Ureter (tissue), 1 donor: ENCODE measurements at regions not wholly inside any gene's neighbourhood (a gene's known extent, or its start where the extent isn't known, plus 50 kb on each side); places are given as distances from the start of the nearest gene placed in this dataset.
"Not testable (repeated sequence)": the region's sequence is repeated elsewhere in the genome, so short reads cannot be mapped to it uniquely, and the experiment has no call there.

Experiments used
- DNase-seq: peaks from one replicate; pipeline ENCODE4 v3.0.0-alpha.2; 2020; ENCODE audit warnings: low spot score
- donor health status: DM: yes; HTN: yes; CAD: no.

DNA sequence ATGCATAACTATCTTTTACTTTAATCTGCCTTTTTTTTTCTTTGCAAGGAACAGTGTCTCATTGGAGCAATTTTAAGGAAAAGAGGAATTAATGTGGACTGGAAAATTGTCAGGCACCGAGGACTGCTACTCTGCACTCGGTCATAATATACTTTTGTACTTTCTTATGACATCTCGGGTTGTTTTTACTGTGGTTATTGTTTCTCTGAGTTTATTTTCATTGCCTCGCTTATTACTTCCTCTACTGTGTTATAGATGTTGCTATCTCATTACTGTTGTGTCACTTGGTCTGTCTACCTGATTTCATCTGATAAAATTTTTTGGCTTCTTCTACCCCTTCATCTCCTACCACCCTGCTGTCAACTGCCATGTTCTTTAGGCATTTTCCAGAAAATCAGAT, 213.5 kb upstream of the POU1F1 start:
- no peak for DNase-seq

DNA sequence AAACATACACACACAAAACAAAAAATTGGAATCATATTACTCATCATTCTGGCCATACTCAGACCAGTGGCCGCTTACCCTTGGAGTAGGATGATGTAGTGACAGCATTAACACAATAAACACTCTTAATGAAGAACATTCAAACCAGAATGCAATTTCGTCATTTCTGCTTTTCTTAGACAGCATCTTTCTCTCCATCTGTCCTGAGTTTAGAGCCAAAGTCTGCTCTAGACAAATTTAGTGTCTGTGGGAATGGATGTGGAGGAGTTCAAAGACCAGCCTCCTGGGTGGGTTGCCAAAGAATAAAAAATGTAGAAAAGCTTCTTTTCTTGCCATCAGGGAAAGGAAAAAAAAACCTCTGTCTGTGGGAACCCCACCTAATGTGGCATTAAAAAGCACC, 212.4 kb upstream of the POU1F1 start:
- no peak for DNase-seq

DNA sequence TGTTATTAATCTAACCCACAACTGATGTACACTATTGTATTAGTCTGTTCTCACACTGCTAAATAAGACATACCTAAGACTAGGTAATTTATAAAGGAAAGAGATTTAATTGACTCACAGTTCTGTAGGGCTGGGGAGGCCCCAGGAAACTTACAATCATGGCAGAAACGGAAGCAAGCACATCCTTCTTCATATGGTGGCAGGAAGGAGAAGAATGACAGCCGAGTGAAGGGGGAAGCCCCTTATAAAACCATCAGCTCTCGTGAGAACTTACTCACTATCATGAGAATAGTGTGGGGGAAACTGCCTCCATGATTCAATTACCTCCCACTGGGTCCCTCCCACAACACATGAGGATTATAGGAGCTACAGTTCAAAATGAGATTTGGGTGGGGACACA, 210.3 kb upstream of the POU1F1 start:
- not testable (repeated sequence) for DNase-seq

DNA sequence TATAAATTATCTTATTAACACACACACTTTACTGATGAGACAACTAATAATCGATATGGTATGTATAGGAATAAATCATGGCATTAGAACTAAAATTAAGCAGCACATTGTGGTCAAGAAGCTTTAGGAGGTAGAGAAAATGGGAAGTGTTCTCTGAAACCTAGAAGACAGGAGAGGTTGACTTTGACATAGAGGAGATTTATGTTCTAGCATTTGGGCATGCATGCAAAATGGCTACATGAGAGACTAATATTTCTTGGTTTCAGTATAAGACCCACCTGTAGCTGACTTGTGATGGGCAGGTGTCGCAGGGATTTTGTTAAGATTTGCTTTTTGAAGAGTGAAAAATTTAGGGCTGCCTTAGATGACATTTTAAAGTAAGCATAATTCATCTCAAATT, 209.7 kb upstream of the POU1F1 start:
- DNase-seq = no peak

DNA sequence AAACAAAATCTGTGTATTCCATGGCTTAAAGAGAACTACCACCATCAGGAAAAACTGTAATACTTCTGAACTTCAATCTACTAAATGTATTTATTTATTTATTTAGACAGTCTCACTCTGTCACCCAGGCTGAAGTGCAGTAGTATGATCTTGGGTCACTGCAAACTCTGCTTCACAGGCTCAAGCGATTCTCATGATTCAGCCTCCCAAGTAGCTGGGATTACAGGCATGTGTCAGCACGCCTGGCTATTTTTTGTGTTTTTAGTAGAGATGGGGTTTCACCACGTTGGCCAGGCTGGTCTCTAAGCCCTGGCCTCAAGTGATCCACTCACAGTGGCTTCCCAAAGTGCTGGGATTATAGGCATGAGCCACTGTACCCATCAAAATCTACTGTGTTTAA, 202.3 kb upstream of the POU1F1 start:
- no peak for DNase-seq

DNA sequence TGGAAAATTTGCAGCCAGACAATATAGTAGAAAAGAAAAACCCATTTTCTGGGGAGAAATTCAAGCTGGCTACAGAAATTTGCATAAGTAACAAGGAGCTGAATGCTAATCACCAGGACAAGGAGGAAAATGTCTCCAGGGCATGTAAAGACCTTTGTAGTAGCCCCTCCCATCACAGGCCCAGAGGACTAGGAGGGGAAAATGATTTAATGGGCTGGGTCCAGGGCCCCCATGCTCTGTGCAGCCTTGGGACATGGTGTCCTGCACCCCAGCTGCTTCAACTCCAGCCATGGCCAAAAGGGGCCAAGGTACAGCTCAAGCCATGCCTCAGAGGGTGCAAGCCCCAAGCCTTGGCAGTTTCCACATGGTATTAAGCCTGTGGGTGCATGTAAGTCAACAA, 197.6 kb upstream of the POU1F1 start:
- no peak for DNase-seq

DNA sequence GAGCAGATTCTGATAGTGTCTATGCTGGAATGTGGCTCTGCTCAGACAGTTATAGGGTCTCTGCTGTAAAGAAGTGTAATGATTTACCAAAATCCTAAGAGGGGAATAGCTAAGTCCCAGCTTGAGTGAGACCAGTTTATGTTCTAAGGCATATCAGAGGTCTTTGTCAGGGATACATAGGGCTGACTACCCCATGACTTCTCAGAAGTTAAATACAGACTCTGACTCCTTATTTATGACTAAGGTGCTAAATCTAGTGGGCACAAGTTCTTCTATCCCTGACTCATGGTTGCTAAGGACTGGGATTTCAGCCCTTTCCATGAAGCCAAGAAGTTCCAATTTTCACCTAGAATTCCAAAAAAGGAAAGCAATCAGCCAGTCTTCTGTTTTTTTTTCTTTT, 192.6 kb upstream of the POU1F1 start:
- no peak for DNase-seq

DNA sequence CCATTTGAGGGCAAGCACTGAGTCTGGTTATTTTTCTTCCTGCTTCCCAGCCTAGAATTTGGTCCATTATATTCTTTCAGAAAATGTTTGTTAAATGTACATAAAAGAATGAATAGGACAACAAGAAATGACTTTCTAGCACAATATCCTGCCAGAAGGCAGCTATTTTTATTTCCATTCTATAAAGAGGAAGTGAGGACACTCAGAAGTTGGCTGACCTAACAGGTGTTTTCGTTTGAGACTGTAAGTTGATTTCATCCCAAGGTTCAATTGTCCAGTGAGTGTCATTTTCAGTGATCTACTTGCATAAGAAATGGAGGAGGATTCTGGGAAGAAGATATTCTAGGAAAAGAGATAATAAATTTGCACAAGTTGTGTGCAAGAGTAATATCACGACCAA, 191.9 kb upstream of the POU1F1 start:
- no peak for DNase-seq

DNA sequence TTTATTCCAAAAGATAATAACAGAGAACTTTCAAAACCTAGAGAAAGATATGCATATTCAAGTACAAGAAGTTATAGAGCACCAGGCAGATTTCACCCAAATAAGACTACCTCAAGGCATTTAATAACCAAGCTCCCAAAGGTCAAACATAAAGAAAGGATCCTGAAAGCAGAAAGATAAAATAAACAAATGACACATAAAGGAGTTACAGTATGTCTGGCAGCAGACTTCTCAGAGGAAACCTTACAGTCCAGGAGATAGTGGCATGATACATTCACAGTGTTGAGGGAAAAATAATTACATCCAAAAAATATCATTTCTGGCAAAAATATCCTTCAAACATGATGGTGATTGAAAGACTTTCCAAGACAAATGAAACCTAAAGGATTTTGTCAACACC, 185.8 kb upstream of the POU1F1 start:
- no peak for DNase-seq

DNA sequence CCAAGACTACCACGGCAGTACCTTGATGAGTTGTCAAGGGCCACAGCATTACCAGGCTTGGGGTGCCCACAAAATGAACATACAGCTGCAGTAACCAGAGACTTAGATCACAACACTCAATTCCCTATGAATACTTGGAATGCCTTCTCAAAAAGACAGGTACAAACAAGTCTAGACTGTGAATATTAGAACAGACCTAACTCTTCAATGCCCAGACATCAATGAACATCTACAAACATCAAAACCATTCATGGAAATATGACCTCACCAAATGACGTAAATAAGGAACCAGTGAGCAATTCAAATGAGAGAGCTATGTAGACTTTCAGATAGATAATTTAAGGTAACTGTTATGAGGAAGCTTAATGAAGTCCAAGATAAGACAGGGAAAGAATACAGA, 185.1 kb upstream of the POU1F1 start:
- no peak for DNase-seq

DNA sequence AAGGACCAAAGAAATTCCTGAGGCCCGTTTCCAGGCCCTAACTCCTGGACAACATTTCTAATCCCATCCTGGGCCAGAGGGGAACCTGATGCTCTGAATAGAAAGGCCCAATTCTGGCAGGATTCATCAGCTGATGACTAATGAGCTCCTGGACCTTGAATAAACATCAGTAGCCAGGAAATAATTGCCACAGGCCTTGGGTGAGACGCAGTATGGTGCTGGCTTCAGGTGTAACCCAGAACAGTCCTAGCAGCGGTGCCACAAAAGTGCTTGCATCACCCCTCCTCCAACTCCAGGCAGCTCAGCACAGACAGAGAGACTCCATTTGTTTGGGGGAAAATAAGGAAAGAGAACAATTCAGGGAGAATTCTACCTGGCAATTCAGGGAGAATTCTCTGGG, 184.7 kb upstream of the POU1F1 start:
- DNase-seq = no peak

DNA sequence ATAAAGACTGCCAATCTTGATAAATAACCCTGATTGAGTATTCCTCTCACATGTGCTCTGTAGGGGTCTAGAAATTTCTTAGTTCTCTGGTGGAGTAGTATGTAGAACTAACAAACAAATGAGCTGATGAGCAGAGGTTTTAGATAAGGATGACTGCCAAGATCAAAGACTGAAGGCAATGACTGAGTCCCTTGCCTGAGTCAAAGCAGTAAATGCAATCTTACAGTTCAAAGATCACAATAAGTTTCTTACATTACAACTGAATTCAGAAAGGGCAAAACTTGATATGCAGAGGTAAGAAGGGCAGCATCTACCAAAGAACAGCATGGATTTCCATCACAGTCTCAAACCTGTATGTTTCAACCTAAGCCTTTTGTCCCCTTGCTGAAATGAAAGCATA, 172.2 kb upstream of the POU1F1 start:
- DNase-seq = no peak

DNA sequence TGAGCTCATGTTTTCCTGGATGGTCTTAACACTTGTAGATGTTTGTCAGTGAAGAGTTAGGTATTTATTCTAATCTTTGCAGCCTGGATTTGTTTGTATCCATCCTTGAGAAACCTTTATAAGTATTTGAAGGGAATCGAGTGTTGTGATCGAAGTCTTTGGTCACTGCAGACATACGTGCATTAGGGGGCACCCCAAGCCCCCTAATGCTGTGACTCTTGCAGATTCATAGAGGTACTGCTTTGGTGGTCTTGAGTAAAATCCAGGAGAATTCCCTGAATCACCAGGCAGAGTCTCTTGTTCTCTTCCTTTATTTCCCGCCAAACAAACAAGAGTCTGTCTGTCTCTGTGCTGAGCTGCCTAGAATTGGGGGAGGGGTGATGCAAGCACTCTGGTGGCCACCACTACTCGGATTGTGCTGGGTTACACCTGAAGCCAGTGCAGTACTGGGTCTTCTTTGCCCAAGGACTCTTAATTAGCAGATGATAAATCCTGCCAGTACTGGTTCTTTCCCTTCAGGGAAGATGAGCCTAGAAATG, 170.5 kb upstream of the POU1F1 start:
- DNase-seq = no peak

DNA sequence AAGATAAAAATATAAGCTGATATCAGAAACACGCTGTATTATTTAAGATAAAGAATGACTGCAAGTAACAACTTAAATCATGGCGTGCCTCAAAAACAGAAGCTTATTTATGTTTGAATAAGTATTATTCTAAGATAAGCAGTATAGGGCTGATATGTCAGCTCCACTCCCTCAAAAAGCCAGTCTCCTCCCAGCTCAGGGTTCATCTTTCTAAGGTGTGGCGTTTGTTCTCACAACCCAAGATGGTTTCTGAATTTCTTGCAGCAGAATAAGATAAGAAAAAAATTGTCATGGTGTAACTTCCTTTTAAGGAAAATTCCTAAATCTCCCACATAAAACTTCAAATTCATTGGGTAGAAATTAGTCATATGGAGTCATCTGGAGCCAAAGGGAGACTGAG, 166.1 kb upstream of the POU1F1 start:
- DNase-seq = no peak

DNA sequence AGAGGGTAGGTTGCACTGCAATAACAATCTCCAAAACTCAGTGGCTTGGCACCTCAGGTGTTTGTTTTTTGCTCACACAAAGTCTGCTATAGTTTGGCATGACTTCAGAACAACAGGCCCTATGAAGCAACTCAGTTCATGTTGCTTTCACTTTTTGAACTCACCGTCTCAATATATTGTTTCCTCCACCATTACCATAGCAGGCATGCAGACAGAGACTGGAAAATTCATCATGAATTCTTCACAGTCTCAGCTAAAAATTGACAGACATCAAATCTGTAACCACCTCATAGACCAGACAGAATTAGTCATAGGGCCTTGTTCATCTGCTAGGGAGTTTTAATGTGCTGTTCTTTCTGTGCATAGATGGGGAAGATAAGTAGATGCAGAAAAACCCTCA, 161.4 kb upstream of the POU1F1 start:
- DNase-seq = no peak

DNA sequence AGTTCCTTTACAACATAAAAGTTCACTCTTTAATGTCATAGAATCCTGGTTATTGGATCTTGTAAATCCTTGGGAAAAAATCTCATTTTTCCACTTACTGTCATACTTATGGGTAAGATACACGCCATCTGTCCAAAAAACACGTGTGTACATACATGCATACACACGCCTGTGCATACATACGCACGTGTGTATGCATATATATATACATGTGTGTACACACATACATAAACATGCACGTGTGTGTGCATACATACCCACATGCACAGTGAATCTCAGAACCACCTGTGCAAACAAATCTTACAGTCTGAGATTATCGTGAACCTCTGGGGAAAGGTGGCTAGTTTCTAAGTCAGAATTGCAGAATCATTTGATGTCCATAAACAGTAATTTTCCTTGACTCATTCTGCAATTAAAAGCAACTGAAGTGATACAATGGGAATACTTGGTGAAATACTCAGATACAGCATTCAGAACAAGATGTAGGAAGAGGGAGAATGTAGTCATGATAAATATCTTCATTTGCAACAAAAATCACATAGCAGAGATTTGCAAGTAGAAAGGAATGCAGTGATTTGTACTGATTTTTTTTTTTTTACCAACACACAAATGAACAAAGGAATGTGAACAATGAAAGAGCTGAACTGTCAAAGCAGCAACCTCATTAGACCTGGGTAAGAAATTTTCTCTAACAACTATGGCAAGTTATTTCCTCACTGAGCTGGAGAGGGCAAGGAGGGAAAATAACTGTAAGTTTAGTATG, 160.6 kb upstream of the POU1F1 start:
- no peak for DNase-seq

DNA sequence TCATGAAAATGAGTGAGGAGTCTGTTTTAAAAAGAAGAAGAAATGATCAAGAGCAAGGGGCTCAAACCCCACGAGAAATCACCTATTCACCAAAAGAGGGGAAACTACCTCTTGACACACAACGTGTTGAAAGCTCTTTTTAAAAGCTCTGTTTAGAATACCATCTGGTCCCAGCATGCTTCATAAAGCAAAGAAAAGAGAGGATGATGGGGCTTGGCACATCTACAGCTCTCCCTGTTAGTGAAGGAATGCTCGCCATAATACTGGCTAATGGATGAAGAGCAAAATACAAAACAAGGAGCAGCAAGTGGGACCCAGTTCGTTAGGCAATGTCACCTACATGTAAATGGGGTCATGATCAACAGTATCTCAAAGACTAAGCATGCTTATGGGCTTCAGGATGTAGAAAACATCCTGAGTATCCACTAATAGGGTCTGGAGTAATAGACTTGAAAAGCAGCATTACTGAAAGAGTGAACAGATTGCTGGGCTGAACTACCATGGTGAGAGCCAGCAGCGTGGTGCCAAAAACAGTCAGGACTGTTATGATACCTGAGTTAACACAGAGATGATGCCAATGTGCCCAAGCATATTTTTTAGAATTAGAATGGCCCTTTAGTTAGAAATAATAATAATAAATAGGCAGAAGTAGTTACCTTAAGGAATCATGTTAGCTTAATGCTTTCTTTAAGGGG, 159.7 kb upstream of the POU1F1 start:
- DNase-seq = no peak

DNA sequence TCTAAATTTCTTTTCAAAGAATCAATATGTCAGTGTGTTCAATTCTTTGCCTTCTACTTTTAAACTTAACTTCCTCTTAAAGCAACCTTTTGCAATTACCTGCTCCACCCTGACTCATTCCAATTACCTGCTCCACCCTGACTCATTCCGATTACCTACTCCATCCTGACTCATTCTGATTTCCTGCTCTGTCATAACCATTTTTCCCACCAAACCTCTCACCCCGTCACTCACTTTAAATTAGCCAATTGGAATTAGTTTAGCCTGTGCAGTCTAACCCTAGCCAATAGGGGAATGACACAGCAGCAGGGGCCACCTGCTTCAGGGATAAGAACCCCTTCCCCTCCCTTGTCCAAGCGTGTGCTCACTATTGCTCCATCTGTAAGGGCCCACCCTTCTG, 157.1 kb upstream of the POU1F1 start:
- not testable (repeated sequence) for DNase-seq

DNA sequence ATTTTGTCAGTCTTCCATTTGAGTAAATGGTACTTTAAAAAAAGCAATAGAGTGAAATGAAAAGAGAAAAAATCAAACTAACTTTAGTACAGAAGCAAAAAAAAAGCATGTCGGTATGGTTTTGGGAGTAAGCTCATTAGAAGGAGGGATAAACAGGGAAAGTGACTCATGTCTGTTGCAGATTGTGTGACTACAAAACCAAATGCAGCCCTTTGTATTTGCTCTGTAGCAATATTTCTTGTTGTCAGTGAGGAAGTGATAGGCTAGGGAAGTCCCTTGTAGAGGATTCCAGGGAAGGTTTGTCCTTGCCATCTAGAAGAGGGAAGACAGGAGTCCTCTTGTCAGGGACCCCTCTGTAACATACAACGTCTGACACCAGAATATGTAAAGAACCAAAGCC, 150.5 kb upstream of the POU1F1 start:
- DNase-seq = no peak

DNA sequence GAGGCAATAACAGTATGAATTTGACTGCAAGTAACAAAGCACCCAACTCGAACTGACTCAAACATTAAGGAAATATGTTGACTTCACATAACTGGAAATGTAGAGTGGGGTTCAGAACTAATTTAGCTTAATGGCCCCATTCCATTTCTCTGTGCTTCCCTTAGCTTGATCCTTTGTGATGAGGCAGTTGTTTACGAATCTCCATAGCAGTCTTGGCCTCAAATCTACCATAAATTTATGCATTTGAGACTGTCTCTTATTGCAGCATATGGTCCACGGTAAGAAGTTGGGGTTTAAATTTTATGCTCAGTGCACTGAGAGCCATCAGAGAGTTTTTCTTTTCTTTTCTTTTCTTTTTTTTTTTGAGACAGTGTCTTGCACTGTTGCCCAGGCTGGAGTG, 148.7 kb upstream of the POU1F1 start:
- DNase-seq = no peak

DNA sequence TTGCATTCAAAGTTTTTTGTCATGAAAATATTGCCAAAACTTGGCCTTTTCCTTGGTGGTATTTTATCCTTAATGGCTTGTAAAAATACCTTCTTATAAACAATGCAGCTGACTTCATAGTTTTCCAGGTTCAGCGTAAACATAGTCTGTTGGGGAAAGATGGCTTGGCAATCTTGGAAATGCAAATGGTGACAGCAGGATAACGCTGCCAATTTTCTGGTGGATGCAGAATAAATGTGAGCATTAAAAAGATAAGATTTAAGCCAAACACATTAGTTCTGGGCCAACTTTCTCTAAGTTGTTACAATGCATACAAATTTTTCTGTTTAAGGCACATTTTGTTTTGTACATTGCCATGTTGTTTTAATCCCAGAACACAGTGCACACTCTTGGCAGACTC, 147.0 kb upstream of the POU1F1 start:
- DNase-seq = no peak

DNA sequence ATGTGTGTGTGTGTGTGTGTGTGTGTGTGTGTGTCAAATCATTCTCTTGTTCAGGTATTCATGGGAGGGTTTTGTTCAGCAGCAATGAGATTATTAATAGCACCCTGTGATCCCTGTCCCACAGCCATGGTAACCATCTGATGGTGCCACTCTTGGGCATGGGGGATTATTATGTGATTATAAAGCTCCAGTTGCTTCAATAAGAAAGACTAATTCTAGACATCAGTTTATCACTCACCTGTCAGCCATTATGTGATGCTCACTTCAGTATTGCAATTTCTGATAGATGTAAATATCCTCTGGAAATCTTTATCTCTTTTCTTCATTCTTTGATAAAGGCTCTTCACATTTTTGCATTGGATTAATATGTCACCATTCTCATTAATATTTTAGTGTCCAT, 145.9 kb upstream of the POU1F1 start:
- DNase-seq = no peak

DNA sequence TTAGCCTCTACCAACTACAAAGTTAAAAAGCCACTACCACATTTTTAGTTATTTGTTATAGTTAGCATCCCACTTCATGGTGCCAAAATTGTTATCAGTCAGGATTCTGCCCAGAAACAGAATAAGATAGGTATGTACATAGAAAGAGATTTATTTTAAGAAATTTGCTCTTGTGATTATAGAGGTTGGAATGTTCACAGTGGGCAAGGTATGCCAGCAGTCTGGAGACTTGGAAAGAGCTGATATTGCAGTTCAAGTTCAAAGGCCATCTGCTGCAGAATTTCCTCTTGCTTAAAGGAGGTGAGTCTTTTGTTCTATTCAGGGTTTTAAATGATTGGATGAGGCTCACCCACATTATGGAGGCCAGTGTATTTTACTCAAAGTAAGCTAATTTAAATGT, 143.8 kb upstream of the POU1F1 start:
- DNase-seq = no peak

DNA sequence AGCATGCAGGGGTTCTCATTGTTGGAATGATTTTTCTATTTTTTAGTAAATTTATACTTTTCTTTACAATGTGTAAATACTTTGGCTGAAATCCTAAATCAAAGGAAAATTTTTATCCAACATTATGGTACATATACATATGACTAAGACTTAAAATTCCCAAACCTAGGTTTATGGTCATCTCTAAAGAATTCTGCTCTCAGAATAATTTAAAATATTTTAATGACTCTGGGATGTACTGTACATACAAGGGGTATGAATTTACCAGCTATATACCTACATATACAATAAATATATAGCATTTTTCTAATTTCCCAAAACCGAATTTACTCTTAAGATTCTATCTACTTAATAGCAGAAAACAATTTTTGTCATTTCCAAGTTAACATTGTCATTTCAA, 137.9 kb upstream of the POU1F1 start:
- DNase-seq = no peak
